Activated CD8-positive, alpha-beta T cell treated with anti-CD3 and anti-CD28 coated beads for 36 hours (primary cell): ENCODE measurements at regions not wholly inside any gene's neighbourhood (a gene's known extent, or its start where the extent isn't known, plus 50 kb on each side); places are given as distances from the start of the nearest gene placed in this dataset.

Experiments
- ATAC-seq: fragments of 200-7000 bp; cut with Tn5 transposase; one replicate; pipeline ENCODE4 v1.10.0; 2021; ENCODE audit warnings: mild to moderate bottlenecking, moderate library complexity
- CTCF ChIA-PET: fragments of 350-600 bp; sonication (Branson Sonifier 250); formaldehyde crosslinking; loops from one replicate; lab custom pipeline; 2021; ENCODE audit warnings: antibody characterized with exemption; lab: Charles Lee
- POLR2A ChIA-PET: fragments of 350-600 bp; sonication (Branson Sonifier 250); formaldehyde crosslinking; loops from one replicate; lab custom pipeline; 2021; ENCODE audit warnings: antibody characterized with exemption; lab: Charles Lee
- DNase-seq: peaks from one replicate; pipeline ENCODE4 v3.0.0-alpha.2; 2020
- H3K27ac Mint-ChIP-seq: one replicate; pipeline ENCODE4 v1.8.0; 2021; ENCODE audit warnings: mild to moderate bottlenecking, mixed read lengths
- H3K27me3 Mint-ChIP-seq: one replicate; pipeline ENCODE4 v1.8.0; 2021; ENCODE audit warnings: mixed read lengths
- H3K36me3 Mint-ChIP-seq: one replicate; pipeline ENCODE4 v1.8.0; 2021; ENCODE audit warnings: low read depth, mixed read lengths
- H3K4me1 Mint-ChIP-seq: one replicate; pipeline ENCODE4 v1.8.0; 2021; ENCODE audit warnings: low read depth, mixed read lengths
- H3K4me3 Mint-ChIP-seq: one replicate; pipeline ENCODE4 v1.8.0; 2021; ENCODE audit warnings: mild to moderate bottlenecking, moderate library complexity, mixed read lengths
- H3K9me3 Mint-ChIP-seq: one replicate; pipeline ENCODE4 v1.8.0; 2021; ENCODE audit warnings: mixed read lengths
- CTCF ChIP-seq: fragments of 200-600 bp; IDR thresholded peaks from one replicate; pipeline ENCODE4 v1.8.0; 2022; ENCODE audit warnings: antibody characterized with exemption, mild to moderate bottlenecking
- intact Hi-C: fragments of 100-400 bp; cut with micrococcal nuclease; formaldehyde crosslinking; loops from one replicate; pipeline ENCODE4 v1.10.0; 2022

GRCh38 chr16:9594946-9595345 lies 503.5 kb downstream of the HAPSTR1 start:
- no peak for ATAC-seq
- CTCF ChIA-PET = no interaction called here
- H3K36me3 Mint-ChIP-seq = no peaks in the 10 kb centered on the region
- TF ChIP-seq CTCF = no peak
- no peaks in the 10 kb centered on the region for H3K9me3 Mint-ChIP-seq
- no peaks in the 10 kb centered on the region for H3K4me1 Mint-ChIP-seq
- DNase-seq = no peak
- H3K27me3 Mint-ChIP-seq = no peaks in the 10 kb centered on the region
- no peak overlapping the region for H3K4me3 Mint-ChIP-seq
- intact Hi-C loops = no loop called here
- POLR2A ChIA-PET = no interaction called here
- no peak overlapping the region for H3K27ac Mint-ChIP-seq

- TF ChIP-seq CTCF = no peak
- Mint-ChIP-seq H3K27ac (no peak overlapping the region), H3K4me3 (no peak overlapping the region), H3K4me1 (no peaks in the 10 kb centered on the region), H3K36me3 (no peaks in the 10 kb centered on the region), H3K9me3 (no peaks in the 10 kb centered on the region), H3K27me3 (no peaks in the 10 kb centered on the region)
- no peak for DNase-seq
- ChIA-PET CTCF (no interaction called here), POLR2A (no interaction called here)
- intact Hi-C loops = no loop called here
- ATAC-seq = no peak
Measured at GRCh38 chr16:9595393-9595792, 503.9 kb downstream of the HAPSTR1 start.

- DNase-seq (no peak), ATAC-seq (no peak)
- Mint-ChIP-seq H3K4me3 (no peak overlapping the region), H3K9me3 (no peaks in the 10 kb centered on the region), H3K4me1 (no peaks in the 10 kb centered on the region), H3K27ac (no peak overlapping the region), H3K36me3 (no peaks in the 10 kb centered on the region), H3K27me3 (no peaks in the 10 kb centered on the region)
- intact Hi-C loops = no loop called here
- TF ChIP-seq CTCF = no peak
- ChIA-PET POLR2A (no interaction called here), CTCF (no interaction called here)
Measured at GRCh38 chr16:9596788-9597187, 505.3 kb downstream of the HAPSTR1 start.

GRCh38 chr16:9597967-9598730 lies 506.7 kb downstream of the HAPSTR1 start:
- Mint-ChIP-seq H3K9me3 (no peaks in the 10 kb centered on the region), H3K4me3 (no peak overlapping the region), H3K4me1 (no peaks in the 10 kb centered on the region), H3K36me3 (no peaks in the 10 kb centered on the region), H3K27ac (no peak overlapping the region), H3K27me3 (no peaks in the 10 kb centered on the region)
- no peak for TF ChIP-seq CTCF
- ChIA-PET CTCF (no interaction called here), POLR2A (no interaction called here)
- DNase-seq = no peak
- ATAC-seq = no peak
- intact Hi-C loops = no loop called here

GRCh38 chr16:9598731-9599083 lies 507.3 kb downstream of the HAPSTR1 start:
- intact Hi-C loops = no loop called here
- ATAC-seq = no peak
- POLR2A ChIA-PET = no interaction called here
- no peaks in the 10 kb centered on the region for H3K4me1 Mint-ChIP-seq
- CTCF ChIA-PET = no interaction called here
- H3K4me3 Mint-ChIP-seq = no peak overlapping the region
- no peaks in the 10 kb centered on the region for H3K36me3 Mint-ChIP-seq
- no peak for DNase-seq
- H3K9me3 Mint-ChIP-seq = no peaks in the 10 kb centered on the region
- no peak overlapping the region for H3K27ac Mint-ChIP-seq
- H3K27me3 Mint-ChIP-seq = no peaks in the 10 kb centered on the region
- no peak for TF ChIP-seq CTCF
